ENCODE measurements at regions not wholly inside any gene's neighbourhood (a gene's known extent, or its start where the extent isn't known, plus 50 kb on each side); places are given as distances from the start of the nearest gene placed in this dataset.

DNA sequence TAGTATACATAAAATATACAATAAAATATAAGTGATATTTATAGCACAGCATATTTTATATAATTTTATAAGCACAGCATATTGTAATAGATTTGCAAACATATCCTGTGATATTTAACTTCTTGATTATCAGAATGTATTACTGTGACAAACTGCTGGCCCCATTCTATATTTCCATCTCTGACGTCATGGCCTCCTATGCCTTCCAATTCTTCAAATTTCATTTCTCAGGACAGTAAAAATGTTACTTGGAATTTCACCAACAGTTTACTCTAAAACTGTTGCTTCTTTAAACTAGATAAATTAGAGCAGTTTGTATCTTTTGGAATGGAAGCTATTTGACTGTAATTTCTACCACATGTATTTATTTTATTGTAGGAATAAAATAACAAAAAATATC, 102.5 kb upstream of the SLC25A13 start:
- BruUV-seq (replicated peaks) = no TSS peak
- H4K20me1 ChIP-seq (ENCODE audit: control insufficient read depth, insufficient read depth) = no peaks in the 10 kb centered on the region
- FAIRE-seq (no peak), ATAC-seq (no peak), DNase-seq (ENCODE audit: low read depth, low spot score) (no peak)
- H3K27ac ChIP-seq (ENCODE audit: control insufficient read depth, insufficient read depth) = no peak overlapping the region
- POLR2A ChIA-PET = no interaction called here
- RAD21 ChIA-PET (ENCODE audit: unreplicated experiment) = no interaction called here
- H3K27me3 ChIP-seq (replicated peaks in 1 of 2; ENCODE audit: control insufficient read depth in 2 of 2, insufficient read depth in 2 of 2, low read length in 1 of 2) = no peaks in the 10 kb centered on the region; a peak in 2 of 4 replicates
- no peaks in the 10 kb centered on the region for H3K4me1 ChIP-seq (ENCODE audit: control insufficient read depth, insufficient read depth, low read length)
- no peaks in the 10 kb centered on the region for H3K79me2 ChIP-seq (ENCODE audit: control insufficient read depth, insufficient read depth, low read length)
- intact Hi-C loops (cut with micrococcal nuclease; ENCODE audit: unreplicated experiment) (no loop called here), in situ Hi-C loops (cut with MboI) (no loop called here)
- CTCF ChIA-PET = no interaction called here
- H2AFZ ChIP-seq (ENCODE audit: control insufficient read depth, low read depth, low read length) = no peak overlapping the region
- WGBS (ENCODE audit: insufficient coverage, insufficient replicate concordance, low lambda C conversion rate, missing lambda C conversion rate) = 50% methylated on average over 1 of the region's 1 CpG
- H3K36me3 ChIP-seq (ENCODE audit: control insufficient read depth in 2 of 2, insufficient read depth in 2 of 2, low read length in 1 of 2) = no peaks in the 10 kb centered on the region
- no peak overlapping the region for H3K4me3 ChIP-seq
- no peak overlapping the region for H3K9ac ChIP-seq (ENCODE audit: control insufficient read depth, insufficient read depth, low read length)
- SMC1A ChIA-PET (ENCODE audit: uncharacterized antibody, unreplicated experiment) = interaction anchor here (0.7 kb wide), 1 partner anchor 150 kb away, joined by 3 read pairs; no protein-coding TSS in a partner anchor
- no peak overlapping the region for H3K4me2 ChIP-seq (ENCODE audit: control insufficient read depth, insufficient read depth)
- no peaks in the 10 kb centered on the region for H3K9me3 ChIP-seq (replicated peaks; ENCODE audit: control insufficient read depth, insufficient read depth, low read length)
- TF ChIP-seq BACH1 (IDR thresholded peaks at IDR 0.05; ENCODE audit: borderline replicate concordance) (no peak), YY1 (IDR thresholded peaks at IDR 0.05; ENCODE audit: low read depth, low read length) (no peak), HDAC2 (IDR thresholded peaks at IDR 0.05) (no peak), STAT1 (conservative IDR thresholded peaks at IDR 0.05) (no peak), NFYA (IDR thresholded peaks at IDR 0.05; ENCODE audit: borderline replicate concordance, low read depth, low read length) (no peak), POU2F2 (IDR thresholded peaks at IDR 0.05; ENCODE audit: borderline replicate concordance, low read depth, low read length) (no peak), IRF4 (IDR thresholded peaks at IDR 0.05; ENCODE audit: low read depth, low read length) (no peak), PRDM15 (CRISPR knock-in tag; IDR thresholded peaks at IDR 0.05) (no peak), CBX3 (IDR thresholded peaks at IDR 0.05; ENCODE audit: borderline replicate concordance, low read depth) (no peak), ZNF274 (IDR thresholded peaks at IDR 0.05; ENCODE audit: insufficient read depth, insufficient read length) (no peak), IKZF2 (IDR thresholded peaks at IDR 0.05) (no peak), MEF2B (IDR thresholded peaks at IDR 0.05; ENCODE audit: partially characterized antibody, poor library complexity, severe bottlenecking) (no peak), JUND (IDR thresholded peaks at IDR 0.05; ENCODE audit: low read depth, low read length) (no peak), BCL11A (IDR thresholded peaks at IDR 0.05; ENCODE audit: low read depth, low read length) (no peak), LARP7 (IDR thresholded peaks at IDR 0.05) (no peak), NR2C2 (IDR thresholded peaks at IDR 0.05; ENCODE audit: borderline replicate concordance, control insufficient read depth, insufficient read length, low read depth) (no peak)
- TF ChIP-seq, protein P1, sequence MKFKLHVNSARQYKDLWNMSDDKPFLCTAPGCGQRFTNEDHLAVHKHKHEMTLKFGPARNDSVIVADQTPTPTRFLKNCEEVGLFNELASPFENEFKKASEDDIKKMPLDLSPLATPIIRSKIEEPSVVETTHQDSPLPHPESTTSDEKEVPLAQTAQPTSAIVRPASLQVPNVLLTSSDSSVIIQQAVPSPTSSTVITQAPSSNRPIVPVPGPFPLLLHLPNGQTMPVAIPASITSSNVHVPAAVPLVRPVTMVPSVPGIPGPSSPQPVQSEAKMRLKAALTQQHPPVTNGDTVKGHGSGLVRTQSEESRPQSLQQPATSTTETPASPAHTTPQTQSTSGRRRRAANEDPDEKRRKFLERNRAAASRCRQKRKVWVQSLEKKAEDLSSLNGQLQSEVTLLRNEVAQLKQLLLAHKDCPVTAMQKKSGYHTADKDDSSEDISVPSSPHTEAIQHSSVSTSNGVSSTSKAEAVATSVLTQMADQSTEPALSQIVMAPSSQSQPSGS (IDR thresholded peaks at IDR 0.05; ENCODE audit: low read length) = no peak

All from GM12878 (cell line).